ENCODE measurements at regions not wholly inside any gene's neighbourhood (a gene's known extent, or its start where the extent isn't known, plus 50 kb on each side); places are given as distances from the start of the nearest gene placed in this dataset.

DNA sequence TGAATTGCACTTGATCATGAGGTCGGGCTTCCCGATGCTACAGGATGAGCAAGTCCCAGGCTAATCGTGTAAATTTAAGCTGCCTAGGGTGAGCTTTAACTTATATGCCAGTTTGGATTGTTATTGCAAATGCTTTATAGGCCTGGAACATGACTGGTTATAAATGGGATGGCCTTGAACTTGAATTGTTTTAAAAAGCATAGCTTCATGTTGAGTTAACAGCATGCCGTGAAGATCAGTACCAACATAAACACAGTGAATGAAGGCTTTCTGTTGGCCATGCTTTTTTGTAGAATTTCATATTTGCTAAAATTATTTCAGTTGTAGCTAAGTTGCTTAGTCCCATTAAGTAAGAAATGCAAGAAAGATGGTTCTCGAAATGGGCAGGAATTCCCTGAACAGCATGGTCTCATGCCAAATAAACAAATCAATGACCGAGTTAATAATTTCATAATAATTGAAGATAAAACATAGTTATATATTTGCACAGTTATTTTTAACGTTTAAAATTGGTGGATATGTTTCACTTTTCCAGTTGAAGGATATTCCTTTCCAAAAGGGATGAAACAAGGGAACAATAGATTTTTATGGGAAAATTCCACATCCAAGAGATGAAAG is 76.6 kb upstream of the ARID1B start:
- TF ChIP-seq, protein P1, sequence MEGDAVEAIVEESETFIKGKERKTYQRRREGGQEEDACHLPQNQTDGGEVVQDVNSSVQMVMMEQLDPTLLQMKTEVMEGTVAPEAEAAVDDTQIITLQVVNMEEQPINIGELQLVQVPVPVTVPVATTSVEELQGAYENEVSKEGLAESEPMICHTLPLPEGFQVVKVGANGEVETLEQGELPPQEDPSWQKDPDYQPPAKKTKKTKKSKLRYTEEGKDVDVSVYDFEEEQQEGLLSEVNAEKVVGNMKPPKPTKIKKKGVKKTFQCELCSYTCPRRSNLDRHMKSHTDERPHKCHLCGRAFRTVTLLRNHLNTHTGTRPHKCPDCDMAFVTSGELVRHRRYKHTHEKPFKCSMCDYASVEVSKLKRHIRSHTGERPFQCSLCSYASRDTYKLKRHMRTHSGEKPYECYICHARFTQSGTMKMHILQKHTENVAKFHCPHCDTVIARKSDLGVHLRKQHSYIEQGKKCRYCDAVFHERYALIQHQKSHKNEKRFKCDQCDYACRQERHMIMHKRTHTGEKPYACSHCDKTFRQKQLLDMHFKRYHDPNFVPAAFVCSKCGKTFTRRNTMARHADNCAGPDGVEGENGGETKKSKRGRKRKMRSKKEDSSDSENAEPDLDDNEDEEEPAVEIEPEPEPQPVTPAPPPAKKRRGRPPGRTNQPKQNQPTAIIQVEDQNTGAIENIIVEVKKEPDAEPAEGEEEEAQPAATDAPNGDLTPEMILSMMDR (IDR thresholded peaks at IDR 0.05) = no peak
- no peak for TF ChIP-seq POLR2AphosphoS5 (IDR thresholded peaks at IDR 0.05)
- TF ChIP-seq POLR2A (IDR thresholded peaks at IDR 0.05) = no peak

All from prostate gland (tissue), 2 donors.